ENCODE measurements at regions not wholly inside any gene's neighbourhood (a gene's known extent, or its start where the extent isn't known, plus 50 kb on each side); places are given as distances from the start of the nearest gene placed in this dataset.

- Histone ChIP-seq H3K9me3 (ENCODE audit: control insufficient read depth in 1 of 2, insufficient read depth in 1 of 2, low read depth in 1 of 2, low read length in 2 of 2) (no peaks in the 10 kb centered on the region), H2AFZ (ENCODE audit: low read depth, low read length, poor library complexity, severe bottlenecking) (no peak overlapping the region), H3K4me1 (ENCODE audit: control insufficient read depth in 1 of 2, insufficient read depth in 2 of 2, low read length in 2 of 2) (peaks cover 6 to 8% of the 10 kb centered on the region in 2 experiments; a peak in 3 of 4 replicates), H3K9me2 (ENCODE audit: insufficient read depth) (no peaks in the 10 kb centered on the region), H3K9ac (ENCODE audit: low read length) (no peak overlapping the region), H3K27ac (ENCODE audit: low read depth, low read length) (no peak overlapping the region), H3K36me3 (ENCODE audit: control insufficient read depth in 1 of 2, insufficient read depth in 2 of 2, low read length in 2 of 2) (no peaks in the 10 kb centered on the region), H3K27me3 (ENCODE audit: insufficient read depth, low read length) (no peaks in the 10 kb centered on the region), H4K20me1 (ENCODE audit: insufficient read depth) (no peaks in the 10 kb centered on the region), H3K79me2 (ENCODE audit: insufficient read depth, low read length) (no peaks in the 10 kb centered on the region), H3K4me3 (replicated peaks in 1 of 2; ENCODE audit: low read depth in 1 of 2, low read length in 2 of 2) (no peak overlapping the region), H3K4me2 (ENCODE audit: low read length) (no peak overlapping the region)
- ChIA-PET RAD21 (ENCODE audit: low non-redundant PET in 1 of 2, low total read pairs in 2 of 2, uncharacterized antibody in 2 of 2, unreplicated experiment in 2 of 2) (no interaction called here), CTCF (interaction anchor here (0.6 kb wide), 1 partner anchor 136 kb away, joined by 4 read pairs; no protein-coding TSS in a partner anchor), POLR2A (no interaction called here)
- intact Hi-C loops (cut with micrococcal nuclease): no loop called here
- no peak for ATAC-seq
- DNase-seq (ENCODE audit: low read depth, low spot score): no peak
- BruUV-seq (replicated peaks): no TSS peak
- no peak for TF ChIP-seq ELF1 (IDR thresholded peaks at IDR 0.05; ENCODE audit: borderline replicate concordance, low read depth)
- TF ChIP-seq CEBPB (IDR thresholded peaks at IDR 0.05; ENCODE audit: low read depth): no peak
- no peak for TF ChIP-seq SRF (IDR thresholded peaks at IDR 0.05; ENCODE audit: low read depth)
- no peak for TF ChIP-seq RAD21 (IDR thresholded peaks at IDR 0.05; ENCODE audit: low read depth)
- TF ChIP-seq EGR1 (IDR thresholded peaks at IDR 0.05; ENCODE audit: low read depth): no peak
- no peak for TF ChIP-seq FOSL1 (IDR thresholded peaks at IDR 0.05; ENCODE audit: low read depth)
- no peak for TF ChIP-seq ZNF274 (IDR thresholded peaks at IDR 0.05; ENCODE audit: low read depth, low read length)
- TF ChIP-seq ZFX (IDR thresholded peaks at IDR 0.05): no peak
- no peak for TF ChIP-seq ZBTB33 (IDR thresholded peaks at IDR 0.05; ENCODE audit: extremely low read depth, insufficient replicate concordance, low read length)
- no peak for TF ChIP-seq CTCF (IDR thresholded peaks at IDR 0.05 in 2 of 3, conservative IDR thresholded peaks at IDR 0.05 in 1 of 3; ENCODE audit: borderline replicate concordance in 1 of 3, insufficient read depth in 1 of 3, low read depth in 2 of 3, low read length in 2 of 3)
- no peak for TF ChIP-seq REST (IDR thresholded peaks at IDR 0.05; ENCODE audit: low read depth)
- TF ChIP-seq JUND (IDR thresholded peaks at IDR 0.05): no peak
- TF ChIP-seq POLR2A (IDR thresholded peaks at IDR 0.05; ENCODE audit: borderline replicate concordance, extremely low read depth, insufficient read depth, insufficient read length): no peak
- no peak for TF ChIP-seq EZH2 (IDR thresholded peaks at IDR 0.05)
- TF ChIP-seq POLR2AphosphoS5 (IDR thresholded peaks at IDR 0.05; ENCODE audit: low read depth, low read length): no peak
Measured at GRCh38 chr15:35888815-35889214, 342.9 kb upstream of the DPH6 start.

Measured in HCT116 (cell line).